H9 (cell line): ENCODE measurements at regions not wholly inside any gene's neighbourhood (a gene's known extent, or its start where the extent isn't known, plus 50 kb on each side); places are given as distances from the start of the nearest gene placed in this dataset.

Source experiments
- DNase-seq: peaks from one replicate; pipeline ENCODE4 v3.0.0-alpha.2; 2017
- H2AFZ ChIP-seq: one replicate; pipeline ENCODE4 v1.6.1; 2013; ENCODE audit warnings: mild to moderate bottlenecking, low read length, control low read depth, moderate library complexity
- H2AK5ac ChIP-seq: 2 replicates; pipeline ENCODE4 v1.6.1; 2013; ENCODE audit warnings: low read length, control low read depth, mixed read lengths; ENCODE audit not compliant: insufficient read length
- H2BK120ac ChIP-seq: one replicate; pipeline ENCODE4 v1.6.1; 2013; ENCODE audit warnings: low read depth, mild to moderate bottlenecking, low read length, control low read depth, inconsistent platforms; ENCODE audit not compliant: poor library complexity, severe bottlenecking
- H2BK12ac ChIP-seq: 2 replicates; pipeline ENCODE4 v1.6.1; 2013; ENCODE audit warnings: low read length, control low read depth, mixed read lengths, low read depth; ENCODE audit not compliant: insufficient read length
- H2BK15ac ChIP-seq: 2 replicates; pipeline ENCODE4 v1.6.1; 2013; ENCODE audit warnings: low read depth, low read length, control low read depth
- H2BK20ac ChIP-seq: one replicate; pipeline ENCODE4 v1.6.1; 2013; ENCODE audit warnings: low read depth, mild to moderate bottlenecking, low read length, control low read depth, inconsistent platforms; ENCODE audit not compliant: poor library complexity, severe bottlenecking
- H2BK5ac ChIP-seq: 2 replicates; pipeline ENCODE4 v1.6.1; 2013; ENCODE audit warnings: low read length, control low read depth, mixed read lengths; ENCODE audit not compliant: insufficient read length
- H3K14ac ChIP-seq: 2 replicates; pipeline ENCODE4 v1.6.1; 2013; ENCODE audit warnings: low read length, control low read depth; ENCODE audit not compliant: insufficient read depth
- H3K18ac ChIP-seq: 2 replicates; pipeline ENCODE4 v1.6.1; 2013; ENCODE audit warnings: low read depth, mild to moderate bottlenecking, mixed read lengths, low read length, control low read depth; ENCODE audit not compliant: insufficient read length
- H3K23ac ChIP-seq: 2 replicates; pipeline ENCODE4 v1.6.1; 2013; ENCODE audit warnings: low read length, control low read depth, mixed read lengths, low read depth; ENCODE audit not compliant: insufficient read length
- H3K23me2 ChIP-seq: 2 replicates; pipeline ENCODE4 v1.6.1; 2013; ENCODE audit warnings: low read depth, mild to moderate bottlenecking, mixed read lengths, low read length, control low read depth; ENCODE audit not compliant: insufficient read length, poor library complexity, severe bottlenecking
- H3K27ac ChIP-seq: 2 replicates; pipeline ENCODE4 v1.5.1; 2013; ENCODE audit warnings: low read length, control low read depth, mixed read lengths, low read depth; ENCODE audit not compliant: insufficient read length
- H3K27me3 ChIP-seq: 2 replicates; pipeline ENCODE4 v1.6.1; 2013; ENCODE audit warnings: low read length, control low read depth, inconsistent platforms; ENCODE audit not compliant: insufficient read depth
- H3K4ac ChIP-seq: 2 replicates; pipeline ENCODE4 v1.6.1; 2013; ENCODE audit warnings: low read depth, mild to moderate bottlenecking, control low read depth, inconsistent platforms, low read length, moderate library complexity
- H3K4me1 ChIP-seq: 2 replicates; pipeline ENCODE4 v1.6.1; 2013; ENCODE audit warnings: low read length, control low read depth, inconsistent platforms; ENCODE audit not compliant: insufficient read depth
- H3K4me2 ChIP-seq: 2 replicates; pipeline ENCODE4 v1.6.1; 2013; ENCODE audit warnings: low read length, control low read depth, mixed read lengths; ENCODE audit not compliant: insufficient read length, insufficient read depth
- H3K56ac ChIP-seq: 2 replicates; pipeline ENCODE4 v1.6.1; 2013; ENCODE audit warnings: low read depth, mild to moderate bottlenecking, mixed read lengths, low read length, control low read depth; ENCODE audit not compliant: insufficient read length
- H3K79me1 ChIP-seq: 2 replicates; pipeline ENCODE4 v1.6.1; 2013; ENCODE audit warnings: low read depth, mild to moderate bottlenecking, moderate library complexity, low read length, control low read depth, inconsistent platforms; ENCODE audit not compliant: insufficient read depth, poor library complexity, severe bottlenecking
- H3K79me2 ChIP-seq: 2 replicates; pipeline ENCODE4 v1.6.1; 2013; ENCODE audit warnings: low read length, control low read depth, inconsistent platforms; ENCODE audit not compliant: insufficient read depth
- H3K9ac ChIP-seq: 2 replicates; pipeline ENCODE4 v1.6.1; 2013; ENCODE audit warnings: low read length, control low read depth, mixed read lengths; ENCODE audit not compliant: insufficient read length; ENCODE audit errors: extremely low read depth
- H3K9me3 ChIP-seq: one replicate; pipeline ENCODE4 v1.6.1; 2013; ENCODE audit warnings: low read depth, low read length, inconsistent platforms; ENCODE audit not compliant: control insufficient read depth
- H3T11ph ChIP-seq: one replicate; pipeline ENCODE4 v1.6.1; 2013; ENCODE audit warnings: mild to moderate bottlenecking, low read length, control low read depth, inconsistent platforms
- H4K20me1 ChIP-seq: one replicate; pipeline ENCODE4 v1.6.1; 2013; ENCODE audit not compliant: control insufficient read depth, insufficient read length, insufficient read depth
- H4K5ac ChIP-seq: 2 replicates; pipeline ENCODE4 v1.6.1; 2013; ENCODE audit warnings: low read depth, mild to moderate bottlenecking, mixed read lengths, low read length, control low read depth; ENCODE audit not compliant: insufficient read length
- H4K8ac ChIP-seq: replicated peaks from 2 replicates; pipeline ENCODE4 v1.6.1; 2013; ENCODE audit warnings: low read length, control low read depth, mixed read lengths, low read depth; ENCODE audit not compliant: insufficient read length
- H4K91ac ChIP-seq: 2 replicates; pipeline ENCODE4 v1.6.1; 2013; ENCODE audit warnings: low read depth, mild to moderate bottlenecking, moderate library complexity, mixed read lengths, low read length, control low read depth; ENCODE audit not compliant: insufficient read length
- H3K27ac Mint-ChIP-seq, 3 experiments: 2 replicates in 2 of 3; 3 replicates in 1 of 3; pipeline ENCODE4 v1.8.0; 2020 to 2021; ENCODE audit warnings: mixed read lengths in 3 of 3, mild to moderate bottlenecking in 1 of 3, moderate library complexity in 1 of 3
- H3K27me3 Mint-ChIP-seq: 2 replicates; pipeline ENCODE4 v1.8.0; 2021; ENCODE audit warnings: low read depth, mild to moderate bottlenecking, moderate library complexity, mixed read lengths
- H3K36me3 Mint-ChIP-seq, 3 experiments: 2 replicates in 2 of 3; 3 replicates in 1 of 3; pipeline ENCODE4 v1.8.0; 2020 to 2021; ENCODE audit warnings: low read depth in 3 of 3, mixed read lengths in 3 of 3; ENCODE audit not compliant: insufficient read depth in 1 of 3
- H3K4me1 Mint-ChIP-seq, 2 experiments: 2 replicates each; pipeline ENCODE4 v1.8.0; 2020; ENCODE audit warnings: mixed read lengths in 2 of 2
- H3K4me3 Mint-ChIP-seq, 2 experiments: 2 replicates in 1 of 2; 3 replicates in 1 of 2; pipeline ENCODE4 v1.8.0; 2020 to 2021; ENCODE audit warnings: mild to moderate bottlenecking in 2 of 2, mixed read lengths in 2 of 2, moderate library complexity in 1 of 2
- H3K9me3 Mint-ChIP-seq, 2 experiments: 2 replicates in 1 of 2; 3 replicates in 1 of 2; pipeline ENCODE4 v1.8.0; 2020; ENCODE audit warnings: mild to moderate bottlenecking in 2 of 2, mixed read lengths in 2 of 2, moderate library complexity in 1 of 2
- CTCF ChIP-seq: fragments of 200-600 bp; sonication (generic); conservative IDR thresholded peaks from 3 replicates; pipeline ENCODE4 v1.8.0; 2021; ENCODE audit warnings: antibody characterized with exemption, mild to moderate bottlenecking
- WGBS: extraction: QIAGEN DNeasy Blood & Tissue Kit; methylation state at CpG from one replicate; pipeline ENCODE4 v1.1.7; 2013; ENCODE audit warnings: missing lambda C conversion rate, low lambda C conversion rate, mixed read lengths; ENCODE audit not compliant: insufficient read length; ENCODE audit errors: extremely low coverage; 5-methylcytosine and 5-hydroxymethylcytosine counted together

GRCh38 chr12:97112136-97112535 is 205.1 kb downstream of the NEDD1 start:
- Histone ChIP-seq H4K8ac (no peak overlapping the region), H2BK20ac (no peak overlapping the region), H3T11ph (no peak overlapping the region), H3K23me2 (no peaks in the 10 kb centered on the region), H3K79me2 (no peaks in the 10 kb centered on the region), H3K79me1 (no peaks in the 10 kb centered on the region), H2BK15ac (no peak overlapping the region), H4K5ac (no peak overlapping the region), H2BK12ac (no peak overlapping the region), H3K4me1 (no peaks in the 10 kb centered on the region), H2BK120ac (no peak overlapping the region), H4K20me1 (no peaks in the 10 kb centered on the region), H3K4me2 (no peak overlapping the region), H2AFZ (no peak overlapping the region), H3K9me3 (no peaks in the 10 kb centered on the region), H3K27me3 (no peaks in the 10 kb centered on the region), H4K91ac (no peak overlapping the region), H3K23ac (no peak overlapping the region), H3K27ac (no peak overlapping the region), H3K4ac (no peak overlapping the region), H2AK5ac (no peak overlapping the region), H3K18ac (no peak overlapping the region), H3K56ac (no peak overlapping the region), H3K14ac (no peak overlapping the region), H3K9ac (no peak overlapping the region), H2BK5ac (no peak overlapping the region)
- H3K36me3 Mint-ChIP-seq, result peaks cover 0 to 12% (median 2%) of the 10 kb centered on the region in 3 experiments; a peak in 3 of 7 replicates
- no peak for DNase-seq
- H3K27ac Mint-ChIP-seq, result peak overlapping the region in 1 of 3 experiments; percentile 19; a peak in 1 of 7 replicates
- H3K27me3 Mint-ChIP-seq, result no peaks in the 10 kb centered on the region
- WGBS, result no CpG with 5 or more reads among the region's 4 CpGs
- H3K4me3 Mint-ChIP-seq, result no peak overlapping the region
- no peak for TF ChIP-seq CTCF
- H3K9me3 Mint-ChIP-seq, result peaks cover 0 to 9% of the 10 kb centered on the region in 2 experiments; a peak in 4 of 5 replicates
- no peaks in the 10 kb centered on the region for H3K4me1 Mint-ChIP-seq
